ENCODE measurements at regions not wholly inside any gene's neighbourhood (a gene's known extent, or its start where the extent isn't known, plus 50 kb on each side); places are given as distances from the start of the nearest gene placed in this dataset.

DNA sequence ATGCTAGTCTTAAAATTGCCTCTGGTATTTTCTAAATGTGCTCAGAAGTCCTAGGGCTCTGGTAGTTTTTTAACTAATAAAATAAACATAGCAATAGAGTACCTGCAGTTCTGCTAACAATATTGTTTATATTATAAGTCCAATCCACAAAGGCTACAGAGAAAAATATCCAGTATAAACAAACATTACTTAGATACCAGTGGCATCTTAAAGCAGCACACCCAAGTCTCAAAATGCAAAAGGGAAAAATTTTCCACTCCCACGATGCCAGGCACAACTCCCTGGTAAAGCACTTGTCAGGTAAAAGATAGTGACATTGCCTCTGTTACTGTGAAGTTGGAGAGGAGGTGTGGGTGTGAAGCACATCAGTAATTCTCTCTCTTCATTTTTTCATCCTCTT is 123.3 kb downstream of the OGFRL1 start (continued):
- TF ChIP-seq, protein P1, sequence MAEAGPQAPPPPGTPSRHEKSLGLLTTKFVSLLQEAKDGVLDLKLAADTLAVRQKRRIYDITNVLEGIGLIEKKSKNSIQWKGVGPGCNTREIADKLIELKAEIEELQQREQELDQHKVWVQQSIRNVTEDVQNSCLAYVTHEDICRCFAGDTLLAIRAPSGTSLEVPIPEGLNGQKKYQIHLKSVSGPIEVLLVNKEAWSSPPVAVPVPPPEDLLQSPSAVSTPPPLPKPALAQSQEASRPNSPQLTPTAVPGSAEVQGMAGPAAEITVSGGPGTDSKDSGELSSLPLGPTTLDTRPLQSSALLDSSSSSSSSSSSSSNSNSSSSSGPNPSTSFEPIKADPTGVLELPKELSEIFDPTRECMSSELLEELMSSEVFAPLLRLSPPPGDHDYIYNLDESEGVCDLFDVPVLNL (CRISPR knock-in tag; IDR thresholded peaks at IDR 0.05; ENCODE audit: borderline replicate concordance, low read depth), result no peak
- TF ChIP-seq, protein P2, sequence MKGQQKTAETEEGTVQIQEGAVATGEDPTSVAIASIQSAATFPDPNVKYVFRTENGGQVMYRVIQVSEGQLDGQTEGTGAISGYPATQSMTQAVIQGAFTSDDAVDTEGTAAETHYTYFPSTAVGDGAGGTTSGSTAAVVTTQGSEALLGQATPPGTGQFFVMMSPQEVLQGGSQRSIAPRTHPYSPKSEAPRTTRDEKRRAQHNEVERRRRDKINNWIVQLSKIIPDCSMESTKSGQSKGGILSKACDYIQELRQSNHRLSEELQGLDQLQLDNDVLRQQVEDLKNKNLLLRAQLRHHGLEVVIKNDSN (CRISPR knock-in tag; IDR thresholded peaks at IDR 0.05), result no peak
- TF ChIP-seq CBFB (CRISPR knock-in tag; IDR thresholded peaks at IDR 0.05; ENCODE audit: low read depth), result no peak
- TF ChIP-seq ZNF138 (CRISPR knock-in tag; conservative IDR thresholded peaks at IDR 0.05), result no peak
- no peak for TF ChIP-seq ETV6 (CRISPR knock-in tag; IDR thresholded peaks at IDR 0.05)
- no peak for TF ChIP-seq NFE2L1 (CRISPR knock-in tag; IDR thresholded peaks at IDR 0.05)

DNA sequence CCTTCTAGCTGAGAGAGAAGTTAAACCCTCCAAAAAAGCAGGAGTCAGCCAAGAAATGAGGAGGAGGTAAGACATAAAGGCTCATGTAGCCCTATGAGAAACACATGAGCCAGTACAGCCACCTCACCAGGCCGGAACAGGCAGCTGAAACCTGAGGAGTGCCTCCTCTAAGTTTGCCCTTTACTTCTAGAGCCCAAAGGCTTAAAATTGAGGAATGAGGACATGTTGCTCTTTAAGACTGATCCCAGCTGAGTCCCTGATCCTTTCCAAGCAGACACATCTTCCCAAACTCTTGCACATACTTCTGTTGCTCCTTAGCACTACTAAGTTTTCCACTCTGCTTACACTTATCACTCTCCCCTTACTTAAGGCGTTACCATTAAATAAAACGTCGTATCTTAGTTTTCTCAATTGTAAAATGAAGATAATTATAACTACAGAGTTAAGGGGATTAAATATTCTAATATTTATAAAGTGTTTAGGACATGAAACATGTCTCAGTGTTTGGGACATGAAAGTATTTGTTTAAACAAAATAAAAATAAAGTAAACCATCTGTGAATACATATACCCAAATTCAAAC is 124.0 kb downstream of the OGFRL1 start:
- ChIA-PET CTCF (no interaction called here), POLR2A (no interaction called here)
- H3K27ac Mint-ChIP-seq, result no peak overlapping the region

More for the DNA sequence above, 124.0 kb downstream of the OGFRL1 start:
- Mint-ChIP-seq H3K36me3 (peaks cover 8% of the 10 kb centered on the region; the same call in 1 of the 2 replicates), H3K4me3 (no peak overlapping the region), H3K9me3 (no peaks in the 10 kb centered on the region), H3K4me1 (peaks cover 17% of the 10 kb centered on the region), H3K27me3 (ENCODE audit: low read depth) (no peaks in the 10 kb centered on the region)
- ATAC-seq (peak; percentile 71), DNase-seq (ENCODE audit: low spot score) (no peak)
- TF ChIP-seq NFYB (CRISPR knock-in tag; conservative IDR thresholded peaks at IDR 0.05; ENCODE audit: low read depth) (no peak), CBFB (CRISPR knock-in tag; IDR thresholded peaks at IDR 0.05; ENCODE audit: low read depth) (no peak), FOXP1 (CRISPR knock-in tag; IDR thresholded peaks at IDR 0.05; ENCODE audit: borderline replicate concordance) (no peak), GTF2I (CRISPR knock-in tag; conservative IDR thresholded peaks at IDR 0.05) (no peak), MYBL2 (CRISPR knock-in tag; IDR thresholded peaks at IDR 0.05) (no peak), ZNF121 (CRISPR knock-in tag; IDR thresholded peaks at IDR 0.05) (no peak), ZBTB21 (CRISPR knock-in tag; IDR thresholded peaks at IDR 0.05; ENCODE audit: borderline replicate concordance) (no peak), ELF4 (CRISPR knock-in tag; IDR thresholded peaks at IDR 0.05; ENCODE audit: low read depth) (no peak), NR1H2 (CRISPR knock-in tag; IDR thresholded peaks at IDR 0.05) (no peak), KAT7 (CRISPR knock-in tag; IDR thresholded peaks at IDR 0.05; ENCODE audit: borderline replicate concordance) (no peak)
- TF ChIP-seq, protein P3, sequence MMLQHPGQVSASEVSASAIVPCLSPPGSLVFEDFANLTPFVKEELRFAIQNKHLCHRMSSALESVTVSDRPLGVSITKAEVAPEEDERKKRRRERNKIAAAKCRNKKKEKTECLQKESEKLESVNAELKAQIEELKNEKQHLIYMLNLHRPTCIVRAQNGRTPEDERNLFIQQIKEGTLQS (CRISPR knock-in tag; conservative IDR thresholded peaks at IDR 0.05), result no peak
- TF ChIP-seq, protein P4, sequence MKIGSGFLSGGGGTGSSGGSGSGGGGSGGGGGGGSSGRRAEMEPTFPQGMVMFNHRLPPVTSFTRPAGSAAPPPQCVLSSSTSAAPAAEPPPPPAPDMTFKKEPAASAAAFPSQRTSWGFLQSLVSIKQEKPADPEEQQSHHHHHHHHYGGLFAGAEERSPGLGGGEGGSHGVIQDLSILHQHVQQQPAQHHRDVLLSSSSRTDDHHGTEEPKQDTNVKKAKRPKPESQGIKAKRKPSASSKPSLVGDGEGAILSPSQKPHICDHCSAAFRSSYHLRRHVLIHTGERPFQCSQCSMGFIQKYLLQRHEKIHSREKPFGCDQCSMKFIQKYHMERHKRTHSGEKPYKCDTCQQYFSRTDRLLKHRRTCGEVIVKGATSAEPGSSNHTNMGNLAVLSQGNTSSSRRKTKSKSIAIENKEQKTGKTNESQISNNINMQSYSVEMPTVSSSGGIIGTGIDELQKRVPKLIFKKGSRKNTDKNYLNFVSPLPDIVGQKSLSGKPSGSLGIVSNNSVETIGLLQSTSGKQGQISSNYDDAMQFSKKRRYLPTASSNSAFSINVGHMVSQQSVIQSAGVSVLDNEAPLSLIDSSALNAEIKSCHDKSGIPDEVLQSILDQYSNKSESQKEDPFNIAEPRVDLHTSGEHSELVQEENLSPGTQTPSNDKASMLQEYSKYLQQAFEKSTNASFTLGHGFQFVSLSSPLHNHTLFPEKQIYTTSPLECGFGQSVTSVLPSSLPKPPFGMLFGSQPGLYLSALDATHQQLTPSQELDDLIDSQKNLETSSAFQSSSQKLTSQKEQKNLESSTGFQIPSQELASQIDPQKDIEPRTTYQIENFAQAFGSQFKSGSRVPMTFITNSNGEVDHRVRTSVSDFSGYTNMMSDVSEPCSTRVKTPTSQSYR (CRISPR knock-in tag; IDR thresholded peaks at IDR 0.05), result no peak
- TF ChIP-seq, protein P5, sequence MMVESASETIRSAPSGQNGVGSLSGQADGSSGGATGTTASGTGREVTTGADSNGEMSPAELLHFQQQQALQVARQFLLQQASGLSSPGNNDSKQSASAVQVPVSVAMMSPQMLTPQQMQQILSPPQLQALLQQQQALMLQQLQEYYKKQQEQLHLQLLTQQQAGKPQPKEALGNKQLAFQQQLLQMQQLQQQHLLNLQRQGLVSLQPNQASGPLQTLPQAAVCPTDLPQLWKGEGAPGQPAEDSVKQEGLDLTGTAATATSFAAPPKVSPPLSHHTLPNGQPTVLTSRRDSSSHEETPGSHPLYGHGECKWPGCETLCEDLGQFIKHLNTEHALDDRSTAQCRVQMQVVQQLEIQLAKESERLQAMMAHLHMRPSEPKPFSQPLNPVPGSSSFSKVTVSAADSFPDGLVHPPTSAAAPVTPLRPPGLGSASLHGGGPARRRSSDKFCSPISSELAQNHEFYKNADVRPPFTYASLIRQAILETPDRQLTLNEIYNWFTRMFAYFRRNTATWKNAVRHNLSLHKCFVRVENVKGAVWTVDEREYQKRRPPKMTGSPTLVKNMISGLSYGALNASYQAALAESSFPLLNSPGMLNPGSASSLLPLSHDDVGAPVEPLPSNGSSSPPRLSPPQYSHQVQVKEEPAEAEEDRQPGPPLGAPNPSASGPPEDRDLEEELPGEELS (CRISPR knock-in tag; IDR thresholded peaks at IDR 0.05), result no peak
- TF ChIP-seq, protein P6, sequence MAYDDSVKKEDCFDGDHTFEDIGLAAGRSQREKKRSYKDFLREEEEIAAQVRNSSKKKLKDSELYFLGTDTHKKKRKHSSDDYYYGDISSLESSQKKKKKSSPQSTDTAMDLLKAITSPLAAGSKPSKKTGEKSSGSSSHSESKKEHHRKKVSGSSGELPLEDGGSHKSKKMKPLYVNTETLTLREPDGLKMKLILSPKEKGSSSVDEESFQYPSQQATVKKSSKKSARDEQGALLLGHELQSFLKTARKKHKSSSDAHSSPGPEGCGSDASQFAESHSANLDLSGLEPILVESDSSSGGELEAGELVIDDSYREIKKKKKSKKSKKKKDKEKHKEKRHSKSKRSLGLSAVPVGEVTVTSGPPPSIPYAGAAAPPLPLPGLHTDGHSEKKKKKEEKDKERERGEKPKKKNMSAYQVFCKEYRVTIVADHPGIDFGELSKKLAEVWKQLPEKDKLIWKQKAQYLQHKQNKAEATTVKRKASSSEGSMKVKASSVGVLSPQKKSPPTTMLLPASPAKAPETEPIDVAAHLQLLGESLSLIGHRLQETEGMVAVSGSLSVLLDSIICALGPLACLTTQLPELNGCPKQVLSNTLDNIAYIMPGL (CRISPR knock-in tag; IDR thresholded peaks at IDR 0.05), result no peak
- TF ChIP-seq, protein P7, sequence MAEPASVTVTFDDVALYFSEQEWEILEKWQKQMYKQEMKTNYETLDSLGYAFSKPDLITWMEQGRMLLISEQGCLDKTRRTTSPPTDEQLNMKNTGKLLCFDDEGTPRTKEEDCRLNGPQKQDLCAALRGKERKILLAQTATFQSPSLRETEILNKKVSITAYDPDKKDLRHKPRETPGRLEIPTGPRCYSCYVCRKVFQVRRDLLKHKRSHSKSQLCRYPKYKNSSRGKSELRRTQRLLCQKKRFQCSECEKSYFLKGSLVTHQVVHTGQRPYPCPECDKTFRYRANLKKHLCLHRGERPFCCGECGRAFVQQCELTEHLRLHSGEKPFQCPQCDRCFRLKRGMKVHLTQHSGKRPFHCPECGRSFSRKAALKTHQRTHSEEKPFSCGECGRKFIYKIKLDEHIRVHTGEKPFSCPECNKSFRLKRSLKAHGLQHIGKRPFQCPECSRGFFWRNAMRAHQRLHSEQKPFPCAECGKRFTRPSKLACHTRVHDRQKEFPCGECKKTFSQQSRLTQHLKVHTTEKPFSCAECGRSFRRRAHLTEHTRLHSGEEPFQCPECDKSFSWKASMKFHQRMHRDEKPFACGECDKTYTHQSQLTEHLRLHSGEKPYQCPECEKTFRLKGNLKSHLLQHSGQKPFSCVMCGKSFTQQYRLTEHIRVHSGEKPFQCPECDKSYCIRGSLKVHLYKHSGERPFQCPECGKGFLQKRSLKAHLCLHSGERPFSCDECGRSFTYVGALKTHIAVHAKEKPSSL (CRISPR knock-in tag; conservative IDR thresholded peaks at IDR 0.05), result no peak
